Cardiac fibroblast (primary cell): ENCODE measurements at regions not wholly inside any gene's neighbourhood (a gene's known extent, or its start where the extent isn't known, plus 50 kb on each side); places are given as distances from the start of the nearest gene placed in this dataset.
A peak's percentile ranks its signal among the peaks of the same experiment; 100 is the strongest.

Source experiments
- DNase-seq, 2 donors: peaks; one replicate each; pipeline versions ENCODE4 v3.0.0 to v3.0.0-alpha.2; 2010; ENCODE audit warnings: low read depth in 2 of 2
- H3K4me3 ChIP-seq, 2 donors: replicated peaks in 1 of 2; 1 replicate in 1 of 2; 2 replicates in 1 of 2; pipeline ENCODE4 v1.5.1; 2011; ENCODE audit warnings: low read depth in 2 of 2, low read length in 2 of 2, mild to moderate bottlenecking in 2 of 2, moderate library complexity in 1 of 2
- CTCF ChIP-seq: IDR thresholded peaks from one replicate; pipeline ENCODE4 v1.5.1; 2011; ENCODE audit warnings: low read depth, mild to moderate bottlenecking, low read length, inconsistent platforms

GRCh38 chr5:93019896-93020295 is 561.1 kb downstream of the NR2F1-AS1 start:
- H3K4me3 ChIP-seq = no peak overlapping the region
- TF ChIP-seq CTCF = no peak
- no peak for DNase-seq

- no peak overlapping the region for H3K4me3 ChIP-seq
- TF ChIP-seq CTCF = no peak
- peak; percentile 6 to 15 for DNase-seq
Observed at GRCh38 chr5:93018461-93018860, 562.6 kb downstream of the NR2F1-AS1 start.

DNA sequence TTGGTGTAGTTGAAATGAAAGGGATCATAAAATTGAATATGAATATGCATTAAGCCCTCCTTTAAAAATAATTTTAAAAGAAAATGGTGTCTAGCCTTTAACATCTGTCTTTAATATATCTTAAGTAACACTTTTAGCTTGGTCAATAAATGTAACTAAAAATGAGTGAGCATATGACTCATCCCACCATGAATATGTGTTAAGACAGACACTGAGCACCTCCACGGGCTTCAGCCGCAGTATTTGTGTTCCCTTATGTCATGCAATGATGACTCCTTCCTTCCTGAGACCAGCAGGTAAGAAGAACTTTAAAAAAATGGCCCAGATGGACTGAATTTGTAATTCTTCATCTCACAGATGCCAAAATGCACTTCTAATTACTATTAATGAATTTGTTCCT is 563.2 kb downstream of the NR2F1-AS1 start:
- peak; percentile 15 to 76 for DNase-seq
- no peak for TF ChIP-seq CTCF

GRCh38 chr5:93017376-93017775 is 563.6 kb downstream of the NR2F1-AS1 start:
- no peak for DNase-seq
- TF ChIP-seq CTCF = no peak
- H3K4me3 ChIP-seq = no peak overlapping the region

More for the DNA sequence above, 563.2 kb downstream of the NR2F1-AS1 start:
- H3K4me3 ChIP-seq = no peak overlapping the region

DNA sequence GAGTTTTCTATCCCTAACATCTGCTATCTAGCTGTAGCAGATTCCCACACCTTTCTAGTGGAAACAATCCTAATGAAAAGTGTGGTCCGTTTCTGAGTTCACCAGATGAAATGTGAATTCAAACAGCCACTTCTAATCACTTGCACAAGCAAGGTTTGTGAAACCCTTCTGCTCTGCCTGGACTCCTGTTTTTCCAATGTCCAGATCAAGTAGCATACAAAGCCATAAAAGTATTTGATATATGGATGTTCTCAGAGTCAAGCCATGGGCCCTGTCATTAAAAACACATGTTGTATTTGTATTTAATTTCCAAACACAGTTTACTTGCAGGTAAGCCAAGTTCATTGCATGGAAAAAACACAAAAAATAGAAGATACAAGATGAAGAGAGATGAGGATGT is 570.4 kb downstream of the NR2F1-AS1 start:
- no peak overlapping the region for H3K4me3 ChIP-seq
- DNase-seq = no peak
- no peak for TF ChIP-seq CTCF

GRCh38 chr5:93010037-93010436 is 571.0 kb downstream of the NR2F1-AS1 start:
- no peak overlapping the region for H3K4me3 ChIP-seq
- DNase-seq = no peak
- no peak for TF ChIP-seq CTCF

GRCh38 chr5:93008502-93009207 is 572.4 kb downstream of the NR2F1-AS1 start:
- peak in 1 of 2 donors; percentile 76 for DNase-seq
- no peak overlapping the region for H3K4me3 ChIP-seq
- no peak for TF ChIP-seq CTCF
